Parathyroid adenoma (tissue), 2 donors: ENCODE measurements at regions not wholly inside any gene's neighbourhood (a gene's known extent, or its start where the extent isn't known, plus 50 kb on each side); places are given as distances from the start of the nearest gene placed in this dataset.

Experiments used
- H2AFZ ChIP-seq: fragments of 300-600 bp; sonication (generic); one replicate; pipeline ENCODE4 v1.7.0; 2017; ENCODE audit warnings: antibody characterized with exemption, mild to moderate bottlenecking
- H3K27ac ChIP-seq: fragments of 300-600 bp; sonication (generic); one replicate; pipeline ENCODE4 v1.7.0; 2017
- H3K27me3 ChIP-seq: fragments of 300-600 bp; sonication (generic); one replicate; pipeline ENCODE4 v1.7.0; 2017; ENCODE audit warnings: low read length; ENCODE audit not compliant: control insufficient read depth, insufficient read depth
- H3K36me3 ChIP-seq: fragments of 300-600 bp; sonication (generic); one replicate; pipeline ENCODE4 v1.7.0; 2017; ENCODE audit warnings: low read length; ENCODE audit not compliant: control insufficient read depth, insufficient read depth
- H3K4me1 ChIP-seq: fragments of 300-600 bp; sonication (generic); one replicate; pipeline ENCODE4 v1.7.0; 2017; ENCODE audit warnings: control low read depth
- H3K4me2 ChIP-seq: fragments of 300-600 bp; sonication (generic); one replicate; pipeline ENCODE4 v1.7.0; 2017; ENCODE audit warnings: low read length
- H3K4me3 ChIP-seq: fragments of 300-600 bp; sonication (generic); one replicate; pipeline ENCODE4 v1.7.0; 2017; ENCODE audit warnings: low read depth, low read length
- H3K79me2 ChIP-seq: fragments of 300-600 bp; sonication (generic); one replicate; pipeline ENCODE4 v1.7.0; 2017; ENCODE audit warnings: control low read depth
- H3K9ac ChIP-seq: fragments of 300-600 bp; sonication (generic); one replicate; pipeline ENCODE4 v1.7.0; 2017; ENCODE audit warnings: mild to moderate bottlenecking
- H3K9me3 ChIP-seq: fragments of 300-600 bp; sonication (generic); one replicate; pipeline ENCODE4 v1.7.0; 2017; ENCODE audit warnings: low read length; ENCODE audit not compliant: control insufficient read depth
- CTCF ChIP-seq: fragments of 300-600 bp; sonication (generic); IDR thresholded peaks from one replicate; pipeline ENCODE4 v1.7.0; 2017; ENCODE audit warnings: antibody characterized with exemption, mild to moderate bottlenecking
- donor health status: primary hyperparathyroidism.

- peaks cover 34% of the 10 kb centered on the region for H3K4me1 ChIP-seq
- H3K27ac ChIP-seq, result peak overlapping the region; percentile 29
- H3K4me3 ChIP-seq, result peak overlapping the region; percentile 4
- TF ChIP-seq CTCF, result no peak
- peak overlapping the region; percentile 35 for H2AFZ ChIP-seq
- H3K36me3 ChIP-seq, result no peaks in the 10 kb centered on the region
- no peaks in the 10 kb centered on the region for H3K79me2 ChIP-seq
- no peaks in the 10 kb centered on the region for H3K27me3 ChIP-seq
- H3K9me3 ChIP-seq, result no peaks in the 10 kb centered on the region
- no peak overlapping the region for H3K9ac ChIP-seq
- peak overlapping the region; percentile 40 for H3K4me2 ChIP-seq
Observed at GRCh38 chr6:139743664-139744437, 369.4 kb upstream of the CITED2 start.

GRCh38 chr6:139742671-139743070 is 368.2 kb upstream of the CITED2 start:
- Histone ChIP-seq H3K4me1 (peaks cover 22% of the 10 kb centered on the region), H3K79me2 (no peaks in the 10 kb centered on the region), H3K4me2 (no peak overlapping the region), H3K27me3 (no peaks in the 10 kb centered on the region), H3K36me3 (no peaks in the 10 kb centered on the region), H3K4me3 (no peak overlapping the region), H3K27ac (no peak overlapping the region), H3K9ac (no peak overlapping the region), H2AFZ (no peak overlapping the region), H3K9me3 (no peaks in the 10 kb centered on the region)
- no peak for TF ChIP-seq CTCF

- Histone ChIP-seq H3K4me1 (peaks cover 13% of the 10 kb centered on the region), H3K4me3 (no peak overlapping the region), H3K27ac (no peak overlapping the region), H2AFZ (no peak overlapping the region), H3K27me3 (no peaks in the 10 kb centered on the region), H3K79me2 (no peaks in the 10 kb centered on the region), H3K4me2 (no peak overlapping the region), H3K36me3 (no peaks in the 10 kb centered on the region), H3K9ac (no peak overlapping the region), H3K9me3 (no peaks in the 10 kb centered on the region)
- no peak for TF ChIP-seq CTCF
Observed at GRCh38 chr6:139738801-139739455, 364.5 kb upstream of the CITED2 start.

- Histone ChIP-seq H3K4me3 (no peak overlapping the region), H3K9ac (no peak overlapping the region), H3K27me3 (no peaks in the 10 kb centered on the region), H3K79me2 (no peaks in the 10 kb centered on the region), H3K4me2 (no peak overlapping the region), H3K36me3 (no peaks in the 10 kb centered on the region), H3K27ac (no peak overlapping the region), H3K9me3 (no peaks in the 10 kb centered on the region), H3K4me1 (no peaks in the 10 kb centered on the region), H2AFZ (peak overlapping the region; percentile 12)
- TF ChIP-seq CTCF, result no peak
Observed at GRCh38 chr6:139736325-139736906, 362.0 kb upstream of the CITED2 start.
